Peyer's patch (tissue), 4 donors: ENCODE measurements at regions not wholly inside any gene's neighbourhood (a gene's known extent, or its start where the extent isn't known, plus 50 kb on each side); places are given as distances from the start of the nearest gene placed in this dataset.

Experiments used
- DNase-seq, 3 donors: peaks; one replicate each; pipeline ENCODE4 v3.0.0-alpha.2; 2017 to 2019
- H3K27ac ChIP-seq, 4 donors: fragments of 200-600 bp; sonication (generic); one replicate each; pipeline ENCODE4 v1.5.1; 2016 to 2019
- H3K27me3 ChIP-seq, 2 donors: fragments of 200-600 bp; sonication (generic); one replicate each; pipeline ENCODE4 v1.5.1; 2019
- H3K36me3 ChIP-seq, 3 donors: fragments of 200-600 bp; sonication (generic); one replicate each; pipeline ENCODE4 v1.5.1; 2016 to 2019
- H3K4me1 ChIP-seq, 4 donors: fragments of 200-600 bp; sonication (generic); one replicate each; pipeline ENCODE4 v1.5.1; 2016 to 2019
- H3K4me3 ChIP-seq, 4 donors: fragments of 200-600 bp; sonication (generic); 1 replicate in 3 of 4; 2 replicates in 1 of 4; pipeline ENCODE4 v1.5.1; 2016 to 2019; ENCODE audit warnings: mild to moderate bottlenecking in 1 of 4
- H3K9me3 ChIP-seq, 4 donors: fragments of 200-600 bp; sonication (generic); one replicate each; pipeline ENCODE4 v1.5.1; 2016 to 2019; ENCODE audit warnings: mild to moderate bottlenecking in 1 of 4
- CTCF ChIP-seq, 6 experiments: fragments of 450-650 bp in 4 of 6; fragments of 200-600 bp in 2 of 6; sonication (generic) in 1 of 6; IDR thresholded peaks; one replicate each; pipeline ENCODE4 v1.5.1; 2017 to 2019; ENCODE audit warnings: antibody characterized with exemption in 6 of 6, mild to moderate bottlenecking in 3 of 6, moderate library complexity in 1 of 6
- POLR2A ChIP-seq, 2 donors: fragments of 450-650 bp; IDR thresholded peaks; one replicate each; pipeline ENCODE4 v1.5.1; 2017; ENCODE audit warnings: antibody characterized with exemption in 2 of 2, mild to moderate bottlenecking in 2 of 2, moderate library complexity in 2 of 2

- no peaks in the 10 kb centered on the region for H3K27me3 ChIP-seq
- peaks cover 0 to 4% (median 0%) of the 10 kb centered on the region in 4 donors for H3K4me1 ChIP-seq
- H3K27ac ChIP-seq: peak overlapping the region in 1 of 4 donors; percentile 29
- TF ChIP-seq CTCF (IDR thresholded peaks at IDR 0.05): peak in 1 of 6 experiments; percentile 21
- TF ChIP-seq POLR2A (IDR thresholded peaks at IDR 0.05): no peak
- no peak overlapping the region for H3K4me3 ChIP-seq
- H3K36me3 ChIP-seq: no peaks in the 10 kb centered on the region
- H3K9me3 ChIP-seq: peaks cover 0 to 6% (median 0%) of the 10 kb centered on the region in 4 donors
- DNase-seq: peak in 2 of 3 donors; percentile 84 to 89
Observed at GRCh38 chr3:127141921-127142730, 50.8 kb upstream of the PRR23E start.
